Activated CD4-positive, alpha-beta T cell treated with anti-CD3 and anti-CD28 coated beads, Interleukin-10, Interleukin-2, amounts not matched to agents 100 ng/mL and 50 ng/mL, durations not matched to agents 16 hours and 8 hours (primary cell): ENCODE measurements at regions not wholly inside any gene's neighbourhood (a gene's known extent, or its start where the extent isn't known, plus 50 kb on each side); places are given as distances from the start of the nearest gene placed in this dataset.
"Not testable (repeated sequence)": the region's sequence is repeated elsewhere in the genome, so short reads cannot be mapped to it uniquely, and the experiment has no call there.

Experiments
- DNase-seq: peaks from one replicate; pipeline ENCODE4 v3.0.0-alpha.2; 2020

GRCh38 chr21:25487046-25487594 is 120.2 kb downstream of the MRPL39 start:
- peak; percentile 91 for DNase-seq

GRCh38 chr21:25485914-25486313 is 121.4 kb downstream of the MRPL39 start:
- no peak for DNase-seq

- no peak for DNase-seq
These were observed 139.4 kb downstream of the MRPL39 start for GRCh38 chr21:25467896-25468295.

GRCh38 chr21:25467071-25467470 is 140.2 kb downstream of the MRPL39 start:
- not testable (repeated sequence) for DNase-seq

- DNase-seq = no peak
These were observed 140.8 kb downstream of the MRPL39 start for GRCh38 chr21:25466470-25466869.

- DNase-seq = peak; percentile 36
These were observed 142.0 kb downstream of the MRPL39 start for GRCh38 chr21:25465263-25465662.

GRCh38 chr21:25464275-25464674 is 143.0 kb downstream of the MRPL39 start:
- DNase-seq = peak; percentile 87

GRCh38 chr21:25462517-25462971 is 144.7 kb downstream of the MRPL39 start:
- peak; percentile 74 for DNase-seq

GRCh38 chr21:25461725-25462124 is 145.6 kb downstream of the MRPL39 start:
- no peak for DNase-seq

GRCh38 chr21:25459993-25460392 is 147.3 kb downstream of the MRPL39 start:
- no peak for DNase-seq

GRCh38 chr21:25459365-25459764 is 147.9 kb downstream of the MRPL39 start:
- DNase-seq = peak; percentile 45

GRCh38 chr21:25458484-25458883 is 148.8 kb downstream of the MRPL39 start:
- DNase-seq = no peak

- no peak for DNase-seq
These were observed 149.3 kb downstream of the MRPL39 start for GRCh38 chr21:25457946-25458345.

GRCh38 chr21:25457411-25457810 is 149.9 kb downstream of the MRPL39 start:
- DNase-seq = peak; percentile 87

- DNase-seq = peak; percentile 85
These were observed 150.6 kb downstream of the MRPL39 start for GRCh38 chr21:25456672-25457071.

GRCh38 chr21:25453524-25453923 is 153.8 kb downstream of the MRPL39 start:
- DNase-seq = no peak

GRCh38 chr21:25449950-25450349 is 157.3 kb downstream of the MRPL39 start:
- no peak for DNase-seq

GRCh38 chr21:25441835-25442234 is 165.4 kb downstream of the MRPL39 start:
- DNase-seq = no peak

GRCh38 chr21:25437465-25437864 is 169.8 kb downstream of the MRPL39 start:
- not testable (repeated sequence) for DNase-seq

GRCh38 chr21:25428537-25428936 is 178.7 kb downstream of the MRPL39 start:
- peak; percentile 62 for DNase-seq

- DNase-seq = no peak
These were observed 179.5 kb downstream of the MRPL39 start for GRCh38 chr21:25427828-25428227.

- no peak for DNase-seq
These were observed 180.7 kb downstream of the MRPL39 start for GRCh38 chr21:25426580-25426979.

GRCh38 chr21:25425156-25425555 is 182.1 kb downstream of the MRPL39 start:
- no peak for DNase-seq

GRCh38 chr21:25424634-25425033 is 182.6 kb downstream of the MRPL39 start:
- DNase-seq = no peak

- no peak for DNase-seq
These were observed 183.2 kb downstream of the MRPL39 start for GRCh38 chr21:25424048-25424447.
